NCI-H1048 (cell line): ENCODE measurements at regions not wholly inside any gene's neighbourhood (a gene's known extent, or its start where the extent isn't known, plus 50 kb on each side); places are given as distances from the start of the nearest gene placed in this dataset.
"Not testable (repeated sequence)": the region's sequence is repeated elsewhere in the genome, so short reads cannot be mapped to it uniquely, and the experiment has no call there.

Source experiments
- DNase-seq: peaks from one replicate; lab custom pipeline; 2025; lab: John Stamatoyannopoulos, UW

DNA sequence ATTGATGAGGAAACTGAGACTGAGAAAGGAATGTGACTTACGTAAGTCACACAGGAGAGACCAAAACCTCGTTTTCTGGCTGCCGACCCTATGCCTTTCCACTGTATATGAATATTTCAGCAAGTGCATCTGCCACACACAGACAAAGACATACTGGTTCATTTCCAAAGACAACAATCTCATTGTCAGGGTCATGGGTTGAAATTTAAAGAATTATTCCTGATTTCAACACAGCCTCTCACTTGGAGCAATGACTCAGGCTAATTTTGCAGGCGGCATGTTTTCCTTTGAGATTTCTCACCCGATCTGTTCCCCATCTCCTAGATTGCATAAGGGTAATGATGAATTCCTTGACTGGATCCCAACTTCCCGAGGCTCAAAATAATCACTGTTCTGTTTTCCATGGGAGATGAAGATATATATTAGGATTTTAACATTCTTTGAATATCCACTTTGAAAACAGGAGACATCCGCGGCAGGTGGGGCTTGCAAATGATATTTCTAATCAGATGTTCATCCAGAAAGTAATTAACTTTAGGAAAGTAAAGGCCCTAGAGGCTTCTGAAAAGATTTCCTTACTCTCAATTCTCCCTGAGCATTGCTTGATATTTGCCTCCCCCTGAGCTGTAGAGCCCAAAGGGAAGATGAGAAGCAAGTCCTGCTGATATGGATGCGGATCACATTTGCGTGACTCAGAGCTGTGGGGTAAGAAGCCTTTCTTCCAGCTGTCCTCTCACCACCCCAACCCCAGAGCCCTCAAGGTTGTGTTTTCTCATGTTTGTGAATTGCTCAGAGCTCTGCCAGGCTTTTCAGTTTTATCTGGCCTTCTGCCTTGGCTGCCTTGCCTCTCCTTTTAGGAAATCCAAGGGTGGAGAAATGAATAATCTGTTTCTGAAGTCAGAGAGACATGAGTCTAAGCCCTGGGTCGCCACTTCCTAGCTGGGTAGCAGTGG, 361.1 kb upstream of the BOD1L1 start:
- no peak for DNase-seq

GRCh38 chr4:13989501-13989900, 362.0 kb upstream of the BOD1L1 start:
- DNase-seq, result no peak

GRCh38 chr4:13990596-13991589, 363.4 kb upstream of the BOD1L1 start:
- no peak for DNase-seq

- DNase-seq, result no peak
These were observed 364.5 kb upstream of the BOD1L1 start for GRCh38 chr4:13992041-13992440.

DNA sequence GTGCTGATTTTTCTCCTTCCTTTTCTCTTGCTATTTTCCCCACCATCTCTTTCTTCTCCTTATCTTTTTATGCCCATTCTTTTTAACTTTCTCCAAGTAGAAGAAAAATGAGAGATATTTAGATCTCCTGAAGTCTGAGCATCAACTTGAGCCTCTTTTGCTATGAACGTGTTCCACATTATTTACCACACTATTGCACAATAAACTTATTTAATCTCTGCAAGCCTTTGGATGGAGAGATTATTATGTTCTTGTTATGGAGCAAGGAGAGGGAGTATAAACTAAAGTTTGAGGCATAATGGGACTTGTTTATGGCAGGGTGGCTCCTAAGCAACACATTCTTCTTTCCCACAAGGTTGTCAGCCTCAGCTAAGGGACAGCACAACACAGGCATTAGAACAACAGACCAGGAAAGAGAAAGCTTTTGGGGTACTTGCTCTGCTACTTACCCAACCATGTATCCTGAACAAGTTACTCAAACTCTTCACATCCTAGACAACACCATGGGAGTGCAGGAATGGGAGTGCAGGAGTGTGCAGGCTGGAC, 365.5 kb upstream of the BOD1L1 start:
- no peak for DNase-seq

GRCh38 chr4:13994016-13994415, 366.5 kb upstream of the BOD1L1 start:
- DNase-seq, result no peak

GRCh38 chr4:13998850-13999445, 371.4 kb upstream of the BOD1L1 start:
- no peak for DNase-seq

- DNase-seq, result no peak
These were observed 372.7 kb upstream of the BOD1L1 start for GRCh38 chr4:14000091-14000814.

DNA sequence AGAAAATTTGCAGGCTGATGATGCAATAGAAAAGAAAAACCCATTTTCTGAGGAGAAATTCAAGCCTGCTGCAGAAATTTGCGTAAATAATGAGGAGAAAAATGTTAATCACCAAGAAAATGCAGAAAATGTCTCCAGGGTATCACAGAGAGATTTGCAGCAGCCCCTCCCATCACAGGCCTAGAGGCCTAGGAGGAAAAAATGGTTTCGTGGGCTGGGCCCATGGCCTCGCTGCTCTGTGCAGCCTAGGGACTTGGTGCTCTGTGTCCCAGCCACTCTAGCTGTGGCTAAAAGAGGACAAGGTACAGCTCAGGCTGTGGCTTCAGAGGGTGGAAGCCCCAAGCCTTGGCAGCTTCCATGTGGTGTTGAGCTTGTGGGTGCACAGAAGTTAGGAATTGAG, 374.8 kb upstream of the BOD1L1 start:
- DNase-seq, result not testable (repeated sequence)

- DNase-seq, result no peak
These were observed 381.0 kb upstream of the BOD1L1 start for GRCh38 chr4:14008494-14008893.

GRCh38 chr4:14018191-14018853, 390.8 kb upstream of the BOD1L1 start:
- no peak for DNase-seq

DNA sequence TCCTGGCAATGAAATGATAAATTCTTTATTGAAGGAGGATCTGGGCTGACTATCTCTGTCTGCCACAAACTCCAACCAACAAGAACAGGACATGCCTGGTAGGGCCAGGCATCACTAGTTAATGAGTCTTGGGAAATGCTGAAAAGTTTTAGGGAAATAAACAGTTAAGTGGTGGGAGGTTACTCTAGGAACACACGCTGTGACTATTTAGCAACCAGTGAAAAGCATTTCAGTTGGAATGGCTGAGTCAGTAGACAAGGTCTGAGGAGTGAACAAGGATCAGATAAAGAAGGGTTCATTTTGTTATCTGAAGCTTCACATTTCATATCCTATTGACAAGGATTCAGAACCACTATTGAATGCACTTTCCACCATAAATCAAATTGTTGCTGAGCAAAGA, 394.9 kb upstream of the BOD1L1 start:
- DNase-seq, result no peak

DNA sequence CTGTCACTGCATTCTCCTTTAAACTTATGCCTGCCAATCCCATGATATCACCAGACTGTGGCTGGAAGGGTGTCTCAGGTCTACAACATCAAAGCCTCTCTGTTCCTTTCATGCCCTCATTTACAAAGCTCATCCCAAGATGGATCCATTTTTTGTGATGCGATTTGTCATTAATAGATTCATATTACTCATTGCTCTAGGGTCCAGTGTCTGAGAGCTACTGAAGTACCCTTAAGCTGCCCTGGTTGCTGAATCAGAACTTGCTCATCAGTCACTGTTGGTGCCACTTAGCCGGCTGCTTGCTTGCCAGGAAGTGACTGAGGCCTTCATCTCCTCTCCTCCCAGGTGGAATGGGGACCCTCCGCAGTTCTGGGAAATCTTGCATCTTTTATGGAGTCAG, 395.5 kb upstream of the BOD1L1 start:
- DNase-seq, result no peak

DNA sequence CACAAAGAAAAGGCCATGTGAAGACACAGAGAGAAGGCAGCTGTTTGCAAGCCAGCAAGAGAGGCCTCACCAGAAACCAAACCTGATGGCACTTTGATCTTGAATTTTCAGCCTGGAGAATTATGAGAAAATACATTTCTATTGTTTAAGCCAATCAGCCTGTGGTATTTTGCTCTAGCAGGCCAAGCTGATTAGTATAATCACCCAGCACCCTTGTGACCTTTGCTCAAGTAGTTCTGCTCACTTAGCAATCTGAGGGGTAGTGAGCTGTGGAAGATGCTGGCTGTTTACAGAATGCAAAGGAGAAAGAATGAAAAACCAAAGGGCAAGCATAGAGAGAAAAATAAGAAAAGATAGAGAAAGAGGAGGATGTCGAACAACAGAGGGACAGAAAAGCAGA, 396.4 kb upstream of the BOD1L1 start:
- no peak for DNase-seq

DNA sequence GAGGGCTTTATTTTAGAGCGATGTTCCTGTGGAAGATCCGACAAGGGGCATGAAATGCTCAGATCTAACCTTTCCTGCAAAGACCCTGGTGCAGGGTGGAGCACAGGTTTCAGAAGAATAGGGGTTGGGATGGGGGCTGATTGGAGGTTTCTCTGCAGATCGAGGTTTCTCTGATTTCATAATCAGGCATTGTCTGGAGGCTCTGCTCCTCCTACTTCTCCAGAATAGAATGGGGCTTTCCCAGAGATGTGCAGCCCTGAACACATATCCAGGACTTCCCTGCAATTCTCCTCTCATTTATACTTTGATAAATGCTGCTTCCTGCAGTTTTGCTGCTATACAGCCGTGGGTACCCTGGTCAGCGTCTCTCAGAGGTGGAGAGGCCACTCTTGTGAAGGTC, 397.6 kb upstream of the BOD1L1 start:
- no peak for DNase-seq

DNA sequence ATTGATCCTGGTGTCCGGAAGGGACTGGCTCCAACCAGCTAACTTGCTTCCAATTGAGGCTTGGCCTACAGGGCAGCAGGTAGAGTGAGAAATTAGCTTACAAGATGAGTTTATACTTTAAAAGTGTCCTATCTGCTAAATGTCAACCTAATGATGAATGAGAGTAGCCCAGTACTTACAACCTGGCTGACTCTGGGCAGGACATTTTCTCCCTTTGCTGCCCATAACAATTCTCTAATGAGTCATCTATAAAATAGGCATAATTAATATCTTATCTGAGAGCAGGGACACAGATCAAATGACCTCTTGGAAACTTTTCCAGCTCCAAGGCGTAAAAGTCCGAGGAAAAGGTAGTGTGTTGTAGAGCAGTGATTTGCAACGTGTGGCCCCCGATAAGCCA, 398.4 kb upstream of the BOD1L1 start:
- DNase-seq, result no peak

GRCh38 chr4:14028862-14029261, 401.3 kb upstream of the BOD1L1 start:
- DNase-seq, result no peak

DNA sequence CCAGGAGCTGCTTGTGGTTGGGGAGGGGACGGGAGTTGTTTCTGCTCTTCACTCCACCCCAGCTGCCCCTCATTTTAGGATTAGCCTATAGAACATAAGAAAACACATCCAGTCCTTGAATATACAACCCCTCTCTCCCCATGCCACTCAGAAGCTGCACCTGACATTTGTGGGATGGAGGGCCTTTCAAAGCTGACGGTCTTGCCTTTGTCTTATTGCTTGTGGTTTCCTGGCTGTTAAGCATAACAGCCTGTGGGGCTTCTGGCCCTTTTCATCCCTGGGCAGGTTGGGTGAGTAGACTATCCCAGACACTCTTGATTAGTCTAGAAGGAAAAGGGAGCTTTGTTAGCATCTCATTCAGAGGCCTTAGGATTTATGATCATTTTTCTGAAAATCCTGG, 407.6 kb upstream of the BOD1L1 start:
- DNase-seq, result no peak

- no peak for DNase-seq
These were observed 415.7 kb upstream of the BOD1L1 start for GRCh38 chr4:14043203-14043602.

DNA sequence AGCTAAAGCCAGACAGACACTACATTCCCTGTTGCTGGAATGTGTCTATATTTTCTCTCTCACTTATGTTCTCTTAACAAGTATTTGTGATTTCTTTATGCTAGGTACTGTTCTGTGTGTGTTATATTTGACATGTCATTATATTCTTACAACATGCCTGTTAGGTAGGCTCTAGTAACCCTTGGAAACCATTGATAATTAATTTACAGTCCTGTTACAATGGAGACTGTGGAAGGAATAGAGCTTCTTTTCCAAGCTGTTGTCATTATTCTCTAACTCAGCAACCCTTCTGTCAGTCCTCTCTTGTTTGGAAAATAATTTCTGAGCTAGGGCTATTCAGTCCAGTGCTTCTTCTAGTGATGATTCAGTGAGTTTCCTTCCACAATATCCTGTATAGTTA, 419.1 kb upstream of the BOD1L1 start:
- DNase-seq, result no peak

DNA sequence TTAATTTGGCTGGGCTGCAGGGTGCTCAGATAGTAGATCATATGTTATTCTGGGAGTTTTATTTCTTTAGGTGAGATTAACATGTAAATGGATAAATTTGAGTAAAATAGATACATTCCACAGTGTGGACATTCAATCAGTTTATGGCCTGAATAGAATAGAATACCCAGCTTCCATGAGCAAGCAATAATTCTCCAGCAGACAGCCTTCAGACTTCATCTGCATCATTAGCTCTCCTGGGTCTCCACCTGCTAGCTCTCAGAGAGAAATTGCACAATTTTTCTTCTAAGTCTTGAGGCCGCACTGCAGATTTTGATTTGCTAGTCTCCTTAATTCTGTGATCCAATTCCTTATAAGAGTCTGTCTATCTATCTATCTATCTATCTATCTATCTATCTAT, 420.3 kb upstream of the BOD1L1 start:
- DNase-seq, result no peak
